Parathyroid adenoma (tissue), 2 donors: ENCODE measurements at regions not wholly inside any gene's neighbourhood (a gene's known extent, or its start where the extent isn't known, plus 50 kb on each side); places are given as distances from the start of the nearest gene placed in this dataset.

ENCODE experiments used
- H2AFZ ChIP-seq: fragments of 300-600 bp; sonication (generic); one replicate; pipeline ENCODE4 v1.7.0; 2017; ENCODE audit warnings: antibody characterized with exemption, mild to moderate bottlenecking
- H3K27ac ChIP-seq: fragments of 300-600 bp; sonication (generic); one replicate; pipeline ENCODE4 v1.7.0; 2017
- H3K27me3 ChIP-seq: fragments of 300-600 bp; sonication (generic); one replicate; pipeline ENCODE4 v1.7.0; 2017; ENCODE audit warnings: low read length; ENCODE audit not compliant: control insufficient read depth, insufficient read depth
- H3K36me3 ChIP-seq: fragments of 300-600 bp; sonication (generic); one replicate; pipeline ENCODE4 v1.7.0; 2017; ENCODE audit warnings: low read length; ENCODE audit not compliant: control insufficient read depth, insufficient read depth
- H3K4me1 ChIP-seq: fragments of 300-600 bp; sonication (generic); one replicate; pipeline ENCODE4 v1.7.0; 2017; ENCODE audit warnings: control low read depth
- H3K4me2 ChIP-seq: fragments of 300-600 bp; sonication (generic); one replicate; pipeline ENCODE4 v1.7.0; 2017; ENCODE audit warnings: low read length
- H3K4me3 ChIP-seq: fragments of 300-600 bp; sonication (generic); one replicate; pipeline ENCODE4 v1.7.0; 2017; ENCODE audit warnings: low read depth, low read length
- H3K79me2 ChIP-seq: fragments of 300-600 bp; sonication (generic); one replicate; pipeline ENCODE4 v1.7.0; 2017; ENCODE audit warnings: control low read depth
- H3K9ac ChIP-seq: fragments of 300-600 bp; sonication (generic); one replicate; pipeline ENCODE4 v1.7.0; 2017; ENCODE audit warnings: mild to moderate bottlenecking
- H3K9me3 ChIP-seq: fragments of 300-600 bp; sonication (generic); one replicate; pipeline ENCODE4 v1.7.0; 2017; ENCODE audit warnings: low read length; ENCODE audit not compliant: control insufficient read depth
- CTCF ChIP-seq: fragments of 300-600 bp; sonication (generic); IDR thresholded peaks from one replicate; pipeline ENCODE4 v1.7.0; 2017; ENCODE audit warnings: antibody characterized with exemption, mild to moderate bottlenecking
- donor health status: primary hyperparathyroidism.

GRCh38 chr5:1942158-1942557 lies 59.4 kb upstream of the IRX4 start:
- Histone ChIP-seq H3K4me1 (no peaks in the 10 kb centered on the region), H3K4me2 (no peak overlapping the region), H3K79me2 (peaks cover 7% of the 10 kb centered on the region), H3K27ac (no peak overlapping the region), H3K36me3 (no peaks in the 10 kb centered on the region), H3K9me3 (no peaks in the 10 kb centered on the region), H3K4me3 (no peak overlapping the region), H3K27me3 (no peaks in the 10 kb centered on the region), H2AFZ (no peak overlapping the region), H3K9ac (no peak overlapping the region)
- no peak for TF ChIP-seq CTCF

GRCh38 chr5:1939256-1939655 lies 56.5 kb upstream of the IRX4 start:
- TF ChIP-seq CTCF, result no peak
- Histone ChIP-seq H3K9me3 (no peaks in the 10 kb centered on the region), H3K4me1 (no peaks in the 10 kb centered on the region), H3K27me3 (no peaks in the 10 kb centered on the region), H3K9ac (no peak overlapping the region), H3K36me3 (no peaks in the 10 kb centered on the region), H3K27ac (no peak overlapping the region), H2AFZ (no peak overlapping the region), H3K79me2 (peaks cover 3% of the 10 kb centered on the region), H3K4me2 (no peak overlapping the region), H3K4me3 (no peak overlapping the region)

GRCh38 chr5:1938310-1939000 lies 55.7 kb upstream of the IRX4 start:
- TF ChIP-seq CTCF, result no peak

GRCh38 chr5:1937590-1937989 lies 54.9 kb upstream of the IRX4 start:
- Histone ChIP-seq H3K27ac (no peak overlapping the region), H3K9me3 (no peaks in the 10 kb centered on the region), H3K4me2 (no peak overlapping the region), H3K4me3 (no peak overlapping the region), H3K36me3 (no peaks in the 10 kb centered on the region), H3K4me1 (no peaks in the 10 kb centered on the region), H3K9ac (no peak overlapping the region), H3K79me2 (no peaks in the 10 kb centered on the region), H2AFZ (no peak overlapping the region), H3K27me3 (no peaks in the 10 kb centered on the region)
- no peak for TF ChIP-seq CTCF

More at GRCh38 chr5:1938310-1939000, 55.7 kb upstream of the IRX4 start:
- Histone ChIP-seq H2AFZ (no peak overlapping the region), H3K79me2 (no peaks in the 10 kb centered on the region), H3K9ac (no peak overlapping the region), H3K9me3 (no peaks in the 10 kb centered on the region), H3K4me1 (no peaks in the 10 kb centered on the region), H3K27me3 (no peaks in the 10 kb centered on the region), H3K36me3 (no peaks in the 10 kb centered on the region), H3K4me2 (no peak overlapping the region), H3K27ac (no peak overlapping the region), H3K4me3 (no peak overlapping the region)

- no peaks in the 10 kb centered on the region for H3K27me3 ChIP-seq
- no peak overlapping the region for H3K4me3 ChIP-seq
- no peaks in the 10 kb centered on the region for H3K36me3 ChIP-seq
- no peak overlapping the region for H3K9ac ChIP-seq
- H3K4me1 ChIP-seq, result no peaks in the 10 kb centered on the region
- H3K4me2 ChIP-seq, result no peak overlapping the region
- H3K27ac ChIP-seq, result no peak overlapping the region
- no peak overlapping the region for H2AFZ ChIP-seq
- no peak for TF ChIP-seq CTCF
- no peaks in the 10 kb centered on the region for H3K79me2 ChIP-seq
- H3K9me3 ChIP-seq, result no peaks in the 10 kb centered on the region
Observed at GRCh38 chr5:1936901-1937300, 54.2 kb upstream of the IRX4 start.
